ENCODE measurements at regions not wholly inside any gene's neighbourhood (a gene's known extent, or its start where the extent isn't known, plus 50 kb on each side); places are given as distances from the start of the nearest gene placed in this dataset.

DNA sequence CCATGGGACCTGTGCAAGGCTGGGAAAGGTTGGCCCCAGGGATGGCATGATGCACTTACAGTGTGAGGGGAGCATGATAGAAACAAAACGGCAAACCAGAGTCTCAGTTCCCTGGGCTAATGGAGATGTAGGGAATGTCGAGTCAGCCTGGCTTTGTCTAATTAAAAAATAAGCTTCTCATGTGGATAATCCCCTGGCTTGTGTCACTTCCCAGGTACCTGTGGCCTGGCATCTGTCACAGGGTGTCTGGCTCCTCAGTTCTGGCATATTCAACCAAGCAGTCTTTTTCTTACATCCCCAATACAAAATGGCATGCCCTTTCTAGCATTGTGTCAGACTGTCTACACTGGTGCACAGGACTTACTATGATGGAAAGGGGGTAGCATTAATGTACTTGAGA, 261.4 kb downstream of the GRIN2B start:
- no peak for FAIRE-seq
- BruUV-seq (replicated peaks): no TSS peak
- in situ Hi-C loops (cut with MboI): no loop called here

More for the DNA sequence above, 261.4 kb downstream of the GRIN2B start:
- RAD21 ChIA-PET (ENCODE audit: unreplicated experiment): no interaction called here
- H3K4me1 ChIP-seq (ENCODE audit: control insufficient read depth, insufficient read depth, low read length): no peaks in the 10 kb centered on the region
- TF ChIP-seq NR2C2 (IDR thresholded peaks at IDR 0.05; ENCODE audit: borderline replicate concordance, control insufficient read depth, insufficient read length, low read depth) (no peak), BACH1 (IDR thresholded peaks at IDR 0.05; ENCODE audit: borderline replicate concordance) (no peak), MTA3 (IDR thresholded peaks at IDR 0.05; ENCODE audit: borderline replicate concordance, low read length) (no peak), TCF3 (IDR thresholded peaks at IDR 0.05; ENCODE audit: borderline replicate concordance, insufficient read depth, low read depth, low read length) (no peak), IKZF2 (IDR thresholded peaks at IDR 0.05) (no peak), SIN3A (IDR thresholded peaks at IDR 0.05; ENCODE audit: low read depth, low read length) (no peak), CBX3 (IDR thresholded peaks at IDR 0.05; ENCODE audit: borderline replicate concordance, low read depth) (no peak), IRF4 (IDR thresholded peaks at IDR 0.05; ENCODE audit: low read depth, low read length) (no peak), DPF2 (IDR thresholded peaks at IDR 0.05) (no peak), RELA (IDR thresholded peaks at IDR 0.05; ENCODE audit: borderline replicate concordance, partially characterized antibody) (no peak), NBN (IDR thresholded peaks at IDR 0.05) (no peak), ZSCAN29 (IDR thresholded peaks at IDR 0.05) (no peak), JUNB (IDR thresholded peaks at IDR 0.05) (no peak), MYB (IDR thresholded peaks at IDR 0.05; ENCODE audit: borderline replicate concordance, low read depth, low read length) (no peak)
- TF ChIP-seq, protein P1, sequence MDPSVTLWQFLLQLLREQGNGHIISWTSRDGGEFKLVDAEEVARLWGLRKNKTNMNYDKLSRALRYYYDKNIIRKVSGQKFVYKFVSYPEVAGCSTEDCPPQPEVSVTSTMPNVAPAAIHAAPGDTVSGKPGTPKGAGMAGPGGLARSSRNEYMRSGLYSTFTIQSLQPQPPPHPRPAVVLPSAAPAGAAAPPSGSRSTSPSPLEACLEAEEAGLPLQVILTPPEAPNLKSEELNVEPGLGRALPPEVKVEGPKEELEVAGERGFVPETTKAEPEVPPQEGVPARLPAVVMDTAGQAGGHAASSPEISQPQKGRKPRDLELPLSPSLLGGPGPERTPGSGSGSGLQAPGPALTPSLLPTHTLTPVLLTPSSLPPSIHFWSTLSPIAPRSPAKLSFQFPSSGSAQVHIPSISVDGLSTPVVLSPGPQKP (IDR thresholded peaks at IDR 0.05; ENCODE audit: low read depth, low read length): no peak
- TF ChIP-seq, protein P2, sequence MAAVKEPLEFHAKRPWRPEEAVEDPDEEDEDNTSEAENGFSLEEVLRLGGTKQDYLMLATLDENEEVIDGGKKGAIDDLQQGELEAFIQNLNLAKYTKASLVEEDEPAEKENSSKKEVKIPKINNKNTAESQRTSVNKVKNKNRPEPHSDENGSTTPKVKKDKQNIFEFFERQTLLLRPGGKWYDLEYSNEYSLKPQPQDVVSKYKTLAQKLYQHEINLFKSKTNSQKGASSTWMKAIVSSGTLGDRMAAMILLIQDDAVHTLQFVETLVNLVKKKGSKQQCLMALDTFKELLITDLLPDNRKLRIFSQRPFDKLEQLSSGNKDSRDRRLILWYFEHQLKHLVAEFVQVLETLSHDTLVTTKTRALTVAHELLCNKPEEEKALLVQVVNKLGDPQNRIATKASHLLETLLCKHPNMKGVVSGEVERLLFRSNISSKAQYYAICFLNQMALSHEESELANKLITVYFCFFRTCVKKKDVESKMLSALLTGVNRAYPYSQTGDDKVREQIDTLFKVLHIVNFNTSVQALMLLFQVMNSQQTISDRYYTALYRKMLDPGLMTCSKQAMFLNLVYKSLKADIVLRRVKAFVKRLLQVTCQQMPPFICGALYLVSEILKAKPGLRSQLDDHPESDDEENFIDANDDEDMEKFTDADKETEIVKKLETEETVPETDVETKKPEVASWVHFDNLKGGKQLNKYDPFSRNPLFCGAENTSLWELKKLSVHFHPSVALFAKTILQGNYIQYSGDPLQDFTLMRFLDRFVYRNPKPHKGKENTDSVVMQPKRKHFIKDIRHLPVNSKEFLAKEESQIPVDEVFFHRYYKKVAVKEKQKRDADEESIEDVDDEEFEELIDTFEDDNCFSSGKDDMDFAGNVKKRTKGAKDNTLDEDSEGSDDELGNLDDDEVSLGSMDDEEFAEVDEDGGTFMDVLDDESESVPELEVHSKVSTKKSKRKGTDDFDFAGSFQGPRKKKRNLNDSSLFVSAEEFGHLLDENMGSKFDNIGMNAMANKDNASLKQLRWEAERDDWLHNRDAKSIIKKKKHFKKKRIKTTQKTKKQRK (IDR thresholded peaks at IDR 0.05; ENCODE audit: low read depth, low read length): no peak
- TF ChIP-seq, protein P3, sequence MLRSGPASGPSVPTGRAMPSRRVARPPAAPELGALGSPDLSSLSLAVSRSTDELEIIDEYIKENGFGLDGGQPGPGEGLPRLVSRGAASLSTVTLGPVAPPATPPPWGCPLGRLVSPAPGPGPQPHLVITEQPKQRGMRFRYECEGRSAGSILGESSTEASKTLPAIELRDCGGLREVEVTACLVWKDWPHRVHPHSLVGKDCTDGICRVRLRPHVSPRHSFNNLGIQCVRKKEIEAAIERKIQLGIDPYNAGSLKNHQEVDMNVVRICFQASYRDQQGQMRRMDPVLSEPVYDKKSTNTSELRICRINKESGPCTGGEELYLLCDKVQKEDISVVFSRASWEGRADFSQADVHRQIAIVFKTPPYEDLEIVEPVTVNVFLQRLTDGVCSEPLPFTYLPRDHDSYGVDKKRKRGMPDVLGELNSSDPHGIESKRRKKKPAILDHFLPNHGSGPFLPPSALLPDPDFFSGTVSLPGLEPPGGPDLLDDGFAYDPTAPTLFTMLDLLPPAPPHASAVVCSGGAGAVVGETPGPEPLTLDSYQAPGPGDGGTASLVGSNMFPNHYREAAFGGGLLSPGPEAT (IDR thresholded peaks at IDR 0.05; ENCODE audit: low read depth): no peak
- TF ChIP-seq, protein P4, sequence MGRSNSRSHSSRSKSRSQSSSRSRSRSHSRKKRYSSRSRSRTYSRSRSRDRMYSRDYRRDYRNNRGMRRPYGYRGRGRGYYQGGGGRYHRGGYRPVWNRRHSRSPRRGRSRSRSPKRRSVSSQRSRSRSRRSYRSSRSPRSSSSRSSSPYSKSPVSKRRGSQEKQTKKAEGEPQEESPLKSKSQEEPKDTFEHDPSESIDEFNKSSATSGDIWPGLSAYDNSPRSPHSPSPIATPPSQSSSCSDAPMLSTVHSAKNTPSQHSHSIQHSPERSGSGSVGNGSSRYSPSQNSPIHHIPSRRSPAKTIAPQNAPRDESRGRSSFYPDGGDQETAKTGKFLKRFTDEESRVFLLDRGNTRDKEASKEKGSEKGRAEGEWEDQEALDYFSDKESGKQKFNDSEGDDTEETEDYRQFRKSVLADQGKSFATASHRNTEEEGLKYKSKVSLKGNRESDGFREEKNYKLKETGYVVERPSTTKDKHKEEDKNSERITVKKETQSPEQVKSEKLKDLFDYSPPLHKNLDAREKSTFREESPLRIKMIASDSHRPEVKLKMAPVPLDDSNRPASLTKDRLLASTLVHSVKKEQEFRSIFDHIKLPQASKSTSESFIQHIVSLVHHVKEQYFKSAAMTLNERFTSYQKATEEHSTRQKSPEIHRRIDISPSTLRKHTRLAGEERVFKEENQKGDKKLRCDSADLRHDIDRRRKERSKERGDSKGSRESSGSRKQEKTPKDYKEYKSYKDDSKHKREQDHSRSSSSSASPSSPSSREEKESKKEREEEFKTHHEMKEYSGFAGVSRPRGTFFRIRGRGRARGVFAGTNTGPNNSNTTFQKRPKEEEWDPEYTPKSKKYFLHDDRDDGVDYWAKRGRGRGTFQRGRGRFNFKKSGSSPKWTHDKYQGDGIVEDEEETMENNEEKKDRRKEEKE (IDR thresholded peaks at IDR 0.05): no peak
- 37% methylated on average over 2 of the region's 2 CpGs for WGBS (ENCODE audit: insufficient coverage, insufficient replicate concordance, low lambda C conversion rate, missing lambda C conversion rate)
- H3K4me3 ChIP-seq: no peak overlapping the region
- ATAC-seq: no peak
- no peak overlapping the region for H3K4me2 ChIP-seq (ENCODE audit: control insufficient read depth, insufficient read depth)
- H3K9ac ChIP-seq (ENCODE audit: control insufficient read depth, insufficient read depth, low read length): no peak overlapping the region
- H4K20me1 ChIP-seq (ENCODE audit: control insufficient read depth, insufficient read depth): no peaks in the 10 kb centered on the region
- no peak overlapping the region for H3K27ac ChIP-seq (ENCODE audit: control insufficient read depth, insufficient read depth)
- no peaks in the 10 kb centered on the region for H3K36me3 ChIP-seq (ENCODE audit: control insufficient read depth in 2 of 2, insufficient read depth in 2 of 2, low read length in 1 of 2)
- intact Hi-C loops (cut with micrococcal nuclease; ENCODE audit: unreplicated experiment): no loop called here
- H2AFZ ChIP-seq (ENCODE audit: control insufficient read depth, low read depth, low read length): no peak overlapping the region
- POLR2A ChIA-PET: no interaction called here
- no peaks in the 10 kb centered on the region for H3K9me3 ChIP-seq (replicated peaks; ENCODE audit: control insufficient read depth, insufficient read depth, low read length)
- H3K79me2 ChIP-seq (ENCODE audit: control insufficient read depth, insufficient read depth, low read length): no peaks in the 10 kb centered on the region
- CTCF ChIA-PET: interaction anchor here (1.4 kb wide), 1 partner anchor 11 kb away, joined by 3 read pairs; no protein-coding TSS in a partner anchor
- SMC1A ChIA-PET (ENCODE audit: uncharacterized antibody, unreplicated experiment): interaction anchor here (1.5 kb wide), 1 partner anchor 59 kb away, joined by 3 read pairs; no protein-coding TSS in a partner anchor
- no peaks in the 10 kb centered on the region; a peak in 1 of 4 replicates for H3K27me3 ChIP-seq (replicated peaks in 1 of 2; ENCODE audit: control insufficient read depth in 2 of 2, insufficient read depth in 2 of 2, low read length in 1 of 2)
- DNase-seq (ENCODE audit: low read depth, low spot score): no peak

All from GM12878 (cell line).